PFSK-1 (cell line): ENCODE measurements at regions not wholly inside any gene's neighbourhood (a gene's known extent, or its start where the extent isn't known, plus 50 kb on each side); places are given as distances from the start of the nearest gene placed in this dataset.

Source experiments
- FOXP2 ChIP-seq: optimal IDR thresholded peaks from 2 replicates; pipeline ENCODE3; 2011; ENCODE audit warnings: borderline replicate concordance, control low read depth, inconsistent platforms; ENCODE audit not compliant: insufficient read depth; ENCODE audit errors: extremely low read length, extremely low read depth
- REST ChIP-seq, 2 experiments: IDR thresholded peaks; 2 replicates each; pipeline versions ENCODE4 v1.6.1 to v1.8.0; 2011 to 2012; ENCODE audit warnings: low read depth in 2 of 2, low read length in 2 of 2, control low read depth in 1 of 2, inconsistent platforms in 1 of 2, mild to moderate bottlenecking in 1 of 2, moderate library complexity in 1 of 2; ENCODE audit not compliant: insufficient read depth in 1 of 2
- SIN3A ChIP-seq: IDR thresholded peaks from 2 replicates; pipeline ENCODE4 v1.6.1; 2012; ENCODE audit warnings: mild to moderate bottlenecking, low read length, moderate library complexity, borderline replicate concordance; ENCODE audit not compliant: insufficient read depth

GRCh38 chr2:235366807-235367206 is 127.0 kb upstream of the AGAP1 start:
- TF ChIP-seq REST (IDR thresholded peaks at IDR 0.05; ENCODE audit: insufficient read depth in 1 of 2, low read depth in 2 of 2, low read length in 2 of 2) (no peak), FOXP2 (no peak), SIN3A (no peak)
